Activated naive CD4-positive, alpha-beta T cell treated with anti-CD3 and anti-CD28 coated beads, Interleukin-2, amount 50 U/mL, for 72 hours (primary cell): ENCODE measurements at regions not wholly inside any gene's neighbourhood (a gene's known extent, or its start where the extent isn't known, plus 50 kb on each side); places are given as distances from the start of the nearest gene placed in this dataset.
"Not testable (repeated sequence)": the region's sequence is repeated elsewhere in the genome, so short reads cannot be mapped to it uniquely, and the experiment has no call there.

Experiments used
- ATAC-seq, 2 donors: fragments of 150-1000 bp; cut with Tn5 transposase; 2 replicates each; pipeline ENCODE4 v1.10.0; 2021; ENCODE audit warnings: mild to moderate bottlenecking in 2 of 2, moderate library complexity in 2 of 2
- DNase-seq, 2 donors: peaks; one replicate each; pipeline ENCODE4 v3.0.0; 2021 to 2022; ENCODE audit warnings: low spot score in 2 of 2
- H3K27ac Mint-ChIP-seq, 2 donors: one replicate each; pipeline ENCODE4 v1.8.0; 2022; ENCODE audit warnings: mild to moderate bottlenecking in 2 of 2, mixed read lengths in 2 of 2
- H3K36me3 Mint-ChIP-seq, 2 donors: one replicate each; pipeline ENCODE4 v1.8.0; 2022; ENCODE audit warnings: mixed read lengths in 2 of 2
- H3K9me3 Mint-ChIP-seq, 2 donors: one replicate each; pipeline ENCODE4 v1.8.0; 2022; ENCODE audit warnings: mixed read lengths in 2 of 2

DNA sequence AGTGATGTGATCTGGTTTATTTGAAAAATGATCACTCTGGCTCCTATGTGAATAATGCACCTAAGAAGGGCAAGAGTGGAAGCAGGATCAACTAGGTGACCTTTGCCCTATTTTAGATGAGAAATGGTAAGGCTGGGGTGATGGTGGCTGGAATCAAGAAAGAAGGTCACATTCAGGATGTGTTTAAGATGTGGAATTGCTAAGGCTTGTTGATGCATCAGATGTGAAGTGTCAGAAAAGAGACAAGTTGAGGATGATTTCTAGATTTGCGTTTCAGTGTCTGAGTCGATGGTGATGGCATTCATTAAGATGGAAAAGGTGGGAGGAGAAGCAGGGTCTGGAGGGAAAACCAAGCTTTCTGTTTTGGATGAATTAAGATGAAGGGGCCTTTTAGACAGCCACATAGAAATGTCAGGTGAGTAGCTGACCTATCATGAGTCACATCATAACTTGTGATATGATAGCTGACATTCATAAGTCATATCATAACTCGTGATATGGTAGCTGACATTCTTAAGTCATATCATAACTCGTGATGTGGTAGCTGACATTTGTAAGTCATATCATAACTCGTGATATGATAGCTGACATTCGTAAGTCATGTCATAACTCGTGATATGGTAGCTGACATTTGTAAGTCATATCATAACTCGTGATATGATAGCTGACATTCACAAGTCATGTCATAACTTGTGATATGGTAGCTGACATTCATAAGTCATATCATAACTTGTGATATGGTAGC is 101.2 kb upstream of the SEC11C start:
- Mint-ChIP-seq H3K36me3 (peaks cover 10 to 23% of the 10 kb centered on the region in 2 donors), H3K27ac (peak overlapping the region; percentile 79 to 89), H3K9me3 (peaks cover 14 to 22% of the 10 kb centered on the region in 2 donors)
- ATAC-seq (peak; percentile 57 to 78), DNase-seq (no peak)

DNA sequence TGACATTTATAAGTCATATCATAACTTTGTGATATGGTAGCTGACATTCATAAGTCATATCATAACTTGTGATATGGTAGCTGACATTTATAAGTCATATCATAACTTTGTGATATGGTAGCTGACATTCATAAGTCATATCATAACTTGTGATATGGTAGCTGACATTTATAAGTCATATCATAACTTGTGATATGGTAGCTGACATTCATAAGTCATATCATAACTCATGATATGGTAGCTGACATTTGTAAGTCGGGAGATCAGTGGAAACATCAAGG is 100.7 kb upstream of the SEC11C start:
- Mint-ChIP-seq H3K27ac (peak overlapping the region; percentile 79 to 98), H3K9me3 (peaks cover 14 to 22% of the 10 kb centered on the region in 2 donors), H3K36me3 (peaks cover 10 to 23% of the 10 kb centered on the region in 2 donors)
- peak in 1 of 2 donors; percentile 23 for ATAC-seq
- DNase-seq: not testable (repeated sequence)

DNA sequence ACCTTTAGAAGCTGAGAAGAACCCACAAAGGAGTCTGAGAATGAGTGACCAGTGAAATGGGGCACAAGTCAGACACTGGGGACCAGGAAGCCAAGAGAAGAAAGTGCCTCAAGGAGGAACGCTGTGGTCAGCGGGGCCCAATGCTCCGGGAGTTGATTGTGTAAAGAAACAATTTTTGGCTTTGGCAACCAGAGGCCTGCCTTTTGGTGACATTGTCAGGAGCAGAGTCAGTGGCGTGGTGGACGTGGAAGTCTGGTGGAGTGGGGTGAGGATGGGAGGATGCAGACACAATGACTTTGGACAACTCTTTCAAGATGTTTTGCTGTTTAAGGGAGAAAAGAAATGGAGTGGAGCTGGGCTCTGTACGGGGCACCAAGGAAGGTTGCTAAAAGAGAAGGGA is 100.2 kb upstream of the SEC11C start:
- ATAC-seq: no peak

DNA sequence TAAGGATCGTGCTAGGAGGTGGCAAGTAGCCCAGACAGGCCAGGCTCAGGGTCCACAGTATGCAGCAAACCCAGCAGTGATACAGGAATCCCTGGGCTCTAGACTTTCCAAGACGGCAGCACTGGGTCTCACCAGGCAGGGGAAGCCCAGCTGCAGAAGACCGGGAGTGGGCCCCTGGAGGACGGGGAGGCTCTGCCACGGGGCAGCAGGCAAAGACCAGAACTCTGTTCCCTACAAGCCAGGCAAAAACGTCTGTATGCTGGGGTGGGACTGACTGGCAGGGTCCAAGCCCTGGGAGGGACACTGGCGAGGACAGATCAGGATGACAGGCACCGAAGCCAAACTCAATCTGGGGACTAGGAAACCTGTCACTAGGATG is 98.9 kb upstream of the SEC11C start:
- DNase-seq: no peak
- peaks cover 10 to 23% of the 10 kb centered on the region in 2 donors for H3K36me3 Mint-ChIP-seq
- peak in 1 of 2 donors; percentile 26 for ATAC-seq
- H3K27ac Mint-ChIP-seq: no peak overlapping the region
- peaks cover 14 to 22% of the 10 kb centered on the region in 2 donors for H3K9me3 Mint-ChIP-seq

More for the DNA sequence above, 100.2 kb upstream of the SEC11C start:
- H3K36me3 Mint-ChIP-seq: peaks cover 10 to 23% of the 10 kb centered on the region in 2 donors
- DNase-seq: no peak
- peak overlapping the region; percentile 79 to 98 for H3K27ac Mint-ChIP-seq
- H3K9me3 Mint-ChIP-seq: peaks cover 14 to 22% of the 10 kb centered on the region in 2 donors

DNA sequence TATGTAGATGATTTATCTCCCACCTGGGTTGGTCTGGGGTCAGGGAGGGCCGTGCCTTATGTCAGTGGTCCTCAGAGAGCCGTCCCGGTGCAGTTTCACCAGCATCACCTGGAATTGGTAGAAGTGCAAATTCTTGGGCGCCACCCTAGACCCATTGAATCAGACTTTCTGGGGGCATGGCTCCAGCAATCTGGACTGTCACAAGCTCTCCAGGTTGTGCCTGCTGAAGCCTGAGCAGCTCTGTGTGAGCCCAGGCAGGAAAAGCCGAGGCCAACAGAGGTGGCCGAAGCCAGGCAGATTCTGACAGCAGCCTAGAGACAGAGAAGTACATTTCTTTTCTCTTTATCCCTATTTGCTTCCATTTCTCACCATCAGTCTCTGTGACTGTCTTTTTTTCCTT is 98.4 kb upstream of the SEC11C start:
- H3K9me3 Mint-ChIP-seq: peaks cover 14 to 22% of the 10 kb centered on the region in 2 donors

DNA sequence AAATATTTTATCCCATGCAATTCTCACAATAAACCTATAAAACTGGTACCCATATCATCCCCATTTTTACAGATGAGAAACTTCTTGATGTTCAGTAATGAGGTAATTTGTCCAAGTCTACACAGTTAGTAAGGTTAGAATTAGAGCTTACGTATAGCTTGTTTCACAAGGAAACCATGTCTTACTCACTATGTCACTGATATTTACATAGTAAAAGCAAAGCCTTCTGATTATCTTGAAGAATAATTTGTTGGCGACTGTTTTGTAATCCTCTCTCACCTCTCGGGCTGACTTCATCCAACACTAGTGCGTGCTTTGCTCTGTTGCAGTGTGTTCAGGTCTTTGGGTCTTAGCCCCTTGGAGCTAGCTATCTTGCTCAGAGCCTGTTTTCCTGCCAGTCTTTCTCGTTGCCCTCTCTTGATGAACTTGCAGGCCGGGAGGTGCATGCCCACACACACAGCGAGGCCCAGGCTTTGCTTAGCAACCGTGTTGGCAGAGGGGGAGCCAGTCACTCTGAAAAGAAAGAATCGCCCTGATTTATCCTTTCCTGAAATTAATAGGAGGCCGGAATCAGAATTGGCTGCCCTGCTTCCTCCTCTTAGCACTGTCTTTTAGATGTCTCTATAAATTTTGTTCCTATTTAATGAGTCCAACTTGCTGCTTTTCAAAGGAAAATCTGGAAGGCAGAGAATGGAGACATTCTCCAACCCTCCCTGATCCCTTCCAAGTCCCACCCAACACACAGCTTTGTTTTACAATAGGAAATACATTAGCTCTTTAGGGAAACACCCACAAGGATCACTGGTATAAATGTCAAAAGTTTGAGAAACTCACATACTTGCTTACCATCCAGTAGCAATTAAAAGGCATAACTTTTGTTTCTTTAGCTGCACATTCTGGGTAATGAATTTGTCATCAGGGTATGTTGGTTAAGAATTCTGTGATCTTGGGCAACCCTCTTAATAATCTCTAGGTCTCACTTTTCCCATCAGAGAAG is 97.6 kb upstream of the SEC11C start:
- ATAC-seq (no peak), DNase-seq (no peak)
- Mint-ChIP-seq H3K27ac (no peak overlapping the region), H3K9me3 (peaks cover 14 to 22% of the 10 kb centered on the region in 2 donors), H3K36me3 (peaks cover 10 to 23% of the 10 kb centered on the region in 2 donors)

More for the DNA sequence above, 98.4 kb upstream of the SEC11C start:
- ATAC-seq (no peak), DNase-seq (no peak)
- H3K27ac Mint-ChIP-seq: no peak overlapping the region
- peaks cover 10 to 23% of the 10 kb centered on the region in 2 donors for H3K36me3 Mint-ChIP-seq

DNA sequence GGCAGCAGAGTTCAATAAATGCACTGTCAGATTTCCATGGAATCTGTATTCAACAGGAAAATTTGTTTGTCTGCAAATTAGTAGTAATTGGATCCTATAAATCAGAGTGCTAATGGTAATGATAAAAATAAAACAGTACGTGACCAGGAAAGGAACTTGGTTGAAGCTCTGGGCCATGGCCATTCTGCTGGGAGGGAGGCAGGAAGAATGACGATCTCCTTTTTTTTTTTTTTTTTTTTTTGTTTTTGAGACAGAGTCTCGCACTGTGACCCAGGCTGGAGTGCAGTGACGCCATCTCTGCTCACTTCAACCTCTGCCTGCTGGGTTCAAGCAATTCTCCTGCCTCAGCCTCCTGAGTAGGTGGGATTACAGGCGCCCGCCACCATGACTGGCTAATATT is 94.8 kb upstream of the SEC11C start:
- H3K36me3 Mint-ChIP-seq: peaks cover 0 to 5% of the 10 kb centered on the region in 2 donors
- no peak overlapping the region for H3K27ac Mint-ChIP-seq
- H3K9me3 Mint-ChIP-seq: peaks cover 0 to 4% of the 10 kb centered on the region in 2 donors
- no peak for DNase-seq
- ATAC-seq: no peak

DNA sequence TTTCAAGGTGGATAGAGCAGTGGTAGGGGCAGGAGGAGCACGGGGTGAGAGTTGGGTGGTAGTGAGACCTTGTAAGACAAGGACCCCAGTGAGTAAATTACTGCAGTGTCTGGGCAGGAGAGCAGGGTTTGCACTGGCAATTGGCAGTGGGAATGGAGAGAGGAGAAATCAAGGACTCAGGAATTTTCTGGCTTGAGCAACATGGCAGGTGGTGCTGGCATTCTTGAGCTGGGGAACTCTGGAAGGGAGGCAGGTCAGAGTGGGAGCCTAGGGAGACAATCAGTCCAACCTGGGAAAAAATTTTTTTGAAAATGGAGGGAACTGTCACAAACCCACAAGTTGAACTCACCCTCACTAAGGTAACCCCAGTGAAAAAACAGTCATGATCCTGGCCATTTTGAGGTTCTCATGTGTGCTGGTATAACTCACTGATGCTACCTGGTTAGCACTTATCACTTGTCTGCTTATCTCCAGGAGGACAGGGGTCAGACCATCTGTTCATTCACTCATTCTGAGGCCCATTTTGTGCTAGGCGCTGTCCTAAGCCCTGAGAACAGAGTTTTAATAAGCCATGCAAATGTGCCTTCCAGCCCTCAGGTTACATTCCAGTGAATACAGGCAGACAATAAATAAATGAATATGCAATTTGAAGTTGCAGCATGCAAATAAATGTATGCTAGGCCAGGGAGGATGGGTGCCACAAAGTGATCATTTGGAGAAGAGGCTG is 92.2 kb upstream of the SEC11C start:
- no peaks in the 10 kb centered on the region for H3K9me3 Mint-ChIP-seq
- ATAC-seq (no peak), DNase-seq (no peak)
- no peak overlapping the region for H3K27ac Mint-ChIP-seq
- no peaks in the 10 kb centered on the region for H3K36me3 Mint-ChIP-seq

DNA sequence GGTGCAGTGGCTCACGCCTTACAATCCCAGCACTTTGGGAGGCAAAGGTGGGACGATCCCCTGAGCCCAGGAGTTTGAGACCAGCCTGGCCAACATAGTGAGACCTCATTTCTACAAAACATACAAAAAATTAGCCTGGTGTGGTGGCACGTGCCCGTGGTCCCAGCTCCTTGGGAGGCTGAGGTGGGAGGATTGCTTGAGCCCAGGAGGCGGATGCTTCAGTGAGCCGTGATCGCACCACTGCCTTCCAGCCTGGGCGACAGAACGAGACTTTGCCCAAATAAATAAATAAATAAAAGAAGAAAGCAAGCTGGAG is 91.7 kb upstream of the SEC11C start:
- DNase-seq (no peak), ATAC-seq (no peak)
- peak overlapping the region in 1 of 2 donors; percentile 46 for H3K27ac Mint-ChIP-seq
- H3K9me3 Mint-ChIP-seq: no peaks in the 10 kb centered on the region
- no peaks in the 10 kb centered on the region for H3K36me3 Mint-ChIP-seq

DNA sequence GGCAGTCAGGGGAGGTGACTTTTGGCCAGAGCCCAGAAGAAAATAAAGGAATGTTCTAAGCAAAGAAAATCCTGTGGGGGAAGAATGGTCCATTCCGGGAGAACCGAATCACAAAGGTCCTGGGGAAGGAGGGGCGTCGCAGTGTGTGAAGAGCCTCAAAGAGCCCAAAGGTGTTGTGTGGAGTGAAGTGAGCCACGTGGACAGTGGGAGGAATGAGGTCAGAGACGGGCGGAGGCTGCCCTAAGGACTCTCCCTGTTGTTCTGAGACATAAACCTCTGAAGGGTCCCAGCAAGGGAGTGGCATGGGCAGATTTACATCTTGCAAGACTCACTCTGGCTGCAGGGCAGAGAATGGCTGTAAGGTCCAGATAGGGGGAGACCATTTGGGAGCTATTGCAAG is 91.3 kb upstream of the SEC11C start:
- H3K36me3 Mint-ChIP-seq: no peaks in the 10 kb centered on the region

DNA sequence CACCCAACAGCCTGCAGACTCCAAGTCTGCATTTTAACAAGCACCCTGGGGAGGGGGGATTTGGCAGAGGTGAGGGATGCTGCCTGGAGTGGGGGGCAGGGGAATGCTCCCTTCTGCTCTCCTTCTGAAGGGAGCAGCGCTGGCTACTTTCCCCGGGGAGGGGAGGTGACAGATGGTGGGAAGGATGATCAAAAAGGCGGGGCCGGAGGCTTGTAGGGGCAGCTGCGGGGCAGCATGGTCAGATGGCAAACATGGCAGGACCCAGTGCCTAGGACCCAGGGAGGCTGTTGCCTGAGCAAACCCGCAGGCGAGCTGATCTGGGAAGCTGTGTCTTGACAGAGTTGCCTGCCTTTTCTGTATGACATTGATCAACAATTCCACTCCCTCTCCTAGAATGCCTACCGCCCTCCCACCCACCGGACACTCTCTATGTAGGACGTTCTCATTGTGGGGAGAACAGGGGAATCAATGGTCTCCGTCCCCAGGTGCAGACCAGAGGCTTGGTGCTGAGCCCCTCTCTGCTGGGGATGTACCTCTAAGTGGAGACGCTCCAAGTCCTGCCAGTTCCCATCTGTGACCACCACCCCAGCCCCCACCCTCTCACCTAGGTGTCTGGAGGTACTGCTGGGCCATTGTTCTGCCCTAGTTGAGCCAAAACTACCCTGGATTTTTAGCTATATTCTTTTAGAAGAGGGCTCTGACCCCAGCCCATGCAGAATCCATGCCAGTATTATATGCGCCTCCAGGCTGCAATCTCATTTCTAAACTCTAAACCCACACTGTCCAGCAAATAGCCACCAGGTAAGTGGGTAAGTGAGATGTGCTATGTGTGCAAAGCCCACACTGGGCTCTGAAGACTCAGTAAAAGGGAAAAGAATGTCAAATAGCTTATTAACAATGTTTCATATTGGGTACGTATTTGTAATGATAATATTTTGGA is 89.7 kb upstream of the SEC11C start:
- no peak for DNase-seq

More for the DNA sequence above, 91.3 kb upstream of the SEC11C start:
- Mint-ChIP-seq H3K27ac (no peak overlapping the region), H3K9me3 (no peaks in the 10 kb centered on the region)
- no peak for DNase-seq
- ATAC-seq: no peak

DNA sequence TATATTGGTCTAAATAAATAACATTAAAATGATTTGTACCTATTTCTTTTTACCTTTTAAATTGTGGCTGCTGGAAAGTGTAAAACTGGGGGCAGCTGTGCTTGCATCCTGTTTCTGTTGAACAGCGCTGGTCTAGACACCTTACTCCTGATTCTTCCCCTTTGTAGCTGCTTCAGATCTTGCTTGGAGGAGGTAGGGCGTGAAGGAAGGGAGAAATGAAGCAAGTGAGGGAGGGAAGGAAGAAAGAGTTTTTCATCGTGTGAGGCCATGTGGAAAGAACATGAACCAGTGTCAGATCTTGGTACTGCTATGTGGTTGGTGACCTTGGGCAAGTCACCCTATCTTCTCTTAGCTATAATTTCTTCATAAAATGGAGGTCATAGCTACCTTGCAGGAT is 89.0 kb upstream of the SEC11C start:
- ATAC-seq (no peak), DNase-seq (no peak)
- no peak overlapping the region for H3K27ac Mint-ChIP-seq
- H3K9me3 Mint-ChIP-seq: no peaks in the 10 kb centered on the region
- no peaks in the 10 kb centered on the region for H3K36me3 Mint-ChIP-seq

More for the DNA sequence above, 89.7 kb upstream of the SEC11C start:
- no peak overlapping the region for H3K27ac Mint-ChIP-seq
- no peaks in the 10 kb centered on the region for H3K9me3 Mint-ChIP-seq
- no peaks in the 10 kb centered on the region for H3K36me3 Mint-ChIP-seq
- no peak for ATAC-seq

DNA sequence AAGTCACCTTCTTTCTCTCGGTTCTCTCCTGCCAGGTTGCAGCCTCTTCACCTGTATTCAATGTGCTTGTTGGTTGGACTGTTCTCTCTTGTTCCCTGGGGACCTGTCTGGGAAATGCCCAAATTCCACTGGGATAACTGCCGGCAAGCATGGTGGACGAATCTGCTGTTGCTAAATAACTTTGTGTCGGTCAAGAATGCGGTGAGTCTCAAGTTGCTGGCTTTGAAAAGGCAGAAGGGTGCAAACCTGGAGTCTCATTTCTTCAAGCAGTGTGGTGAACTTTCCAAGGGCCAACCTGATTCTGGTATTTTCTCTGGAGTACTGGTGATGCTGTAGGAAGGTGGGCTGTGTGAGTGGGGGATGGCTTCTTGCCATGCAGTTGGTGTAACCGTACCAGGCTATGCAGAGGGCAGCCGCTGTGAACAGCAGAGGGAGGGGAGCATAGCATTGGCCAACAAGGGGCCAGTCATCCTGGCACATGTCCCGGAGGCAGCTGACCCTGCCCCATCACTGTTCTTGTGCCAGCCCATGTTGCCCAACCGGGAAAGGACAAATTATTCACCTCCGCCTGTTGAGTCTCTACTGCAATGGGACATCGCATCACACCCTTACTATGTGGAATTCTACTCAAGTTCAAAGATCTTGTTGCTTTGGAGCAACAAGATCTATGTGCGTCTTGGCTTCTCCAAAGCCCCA is 88.1 kb upstream of the SEC11C start:
- H3K36me3 Mint-ChIP-seq: no peaks in the 10 kb centered on the region
- H3K27ac Mint-ChIP-seq: no peak overlapping the region
- no peak for ATAC-seq

DNA sequence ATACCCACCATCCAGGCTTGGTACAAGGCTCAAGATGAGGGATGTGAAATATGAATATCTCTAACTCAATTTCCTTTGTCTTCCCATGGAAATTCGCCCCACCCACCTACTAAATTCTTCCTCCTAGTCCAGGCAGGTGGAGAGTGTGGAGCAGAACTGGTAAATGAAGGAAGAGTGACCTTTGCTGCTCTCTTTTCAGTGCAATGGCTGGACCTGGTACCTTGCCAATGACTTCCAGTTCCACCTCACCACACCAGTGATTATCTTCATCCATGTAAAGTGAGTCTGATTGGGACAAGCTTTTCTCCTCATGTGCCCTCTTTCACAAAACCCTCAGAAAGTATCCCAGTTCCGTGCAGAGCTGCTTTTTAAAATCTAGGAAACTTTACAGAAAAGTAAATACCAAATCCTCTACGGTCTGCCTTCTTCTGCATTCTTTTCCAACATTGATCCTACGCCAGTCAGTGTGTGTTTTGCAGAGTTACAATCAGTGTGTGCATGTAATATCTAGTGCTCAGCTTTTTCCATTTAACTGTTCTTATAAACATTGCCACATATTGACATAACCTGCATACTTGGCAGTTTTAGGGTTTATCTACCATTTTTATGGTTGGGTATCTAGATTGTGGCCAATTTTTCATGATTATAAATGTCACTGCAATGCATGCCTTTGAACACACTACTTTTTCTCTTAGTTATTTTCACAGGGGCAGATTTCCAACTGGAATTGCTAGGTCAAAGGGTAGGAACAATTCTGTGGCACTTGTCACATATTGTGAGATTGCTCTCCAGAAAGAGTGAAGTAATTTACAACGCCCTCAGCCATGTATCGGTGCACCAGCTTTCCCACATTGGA is 86.5 kb upstream of the SEC11C start:
- Mint-ChIP-seq H3K9me3 (no peaks in the 10 kb centered on the region), H3K36me3 (no peaks in the 10 kb centered on the region), H3K27ac (no peak overlapping the region)
- ATAC-seq (no peak), DNase-seq (no peak)

More for the DNA sequence above, 88.1 kb upstream of the SEC11C start:
- no peaks in the 10 kb centered on the region for H3K9me3 Mint-ChIP-seq
- no peak for DNase-seq
